K562 (cell line): ENCODE measurements at regions not wholly inside any gene's neighbourhood (a gene's known extent, or its start where the extent isn't known, plus 50 kb on each side); places are given as distances from the start of the nearest gene placed in this dataset.

Experiments used
- ATAC-seq: fragments of 200-7000 bp; cut with Tn5 transposase; 3 replicates; pipeline ENCODE4 v1.9.1; 2020; ENCODE audit warnings: moderate library complexity
- BruUV-seq: library from RNA; stranded (reverse); fragments of 400-500 nt; replicated peaks from 2 replicates; lab custom pipeline; 2021; lab: Mats Ljungman, UMichigan
- CTCF ChIA-PET: fragments of 300-600 bp; formaldehyde crosslinking; extraction: SDS; loops from one replicate; lab custom pipeline; 2021; ENCODE audit warnings: low intra/inter-chr PET ratio; lab: Yijun Ruan, JAX
- POLR2A ChIA-PET: fragments of 300-600, 350-650 bp; sonication (Branson Sonifier 250); formaldehyde crosslinking; extraction: SDS; loops from one replicate; lab custom pipeline; 2021; ENCODE audit warnings: antibody characterized with exemption, inconsistent platforms; lab: Yijun Ruan, JAX
- DNase-seq, 4 experiments: peaks; one replicate each; pipeline versions ENCODE4 v3.0.0 to v3.0.0-alpha.2; 2011 to 2018; ENCODE audit warnings: low spot score in 3 of 4, mixed read lengths in 3 of 4; ENCODE audit errors: extremely low read depth in 1 of 4
- FAIRE-seq: peaks from 2 replicates; lab custom pipeline; 2011; peaks lifted over from hg19 to GRCh38; lab: Jason Lieb, UNC
- H2AFZ ChIP-seq: 2 replicates; pipeline ENCODE4 v1.6.0; 2011; ENCODE audit warnings: low read depth, low read length, control low read depth, inconsistent platforms
- H3K27ac ChIP-seq: fragments of 200-600 bp; 3 replicates; pipeline ENCODE4 v1.8.0; 2011; ENCODE audit warnings: low read depth, mild to moderate bottlenecking, control low read depth, inconsistent platforms, low read length, moderate library complexity, mixed read lengths; ENCODE audit errors: extremely low read depth
- H3K27me3 ChIP-seq, 2 experiments: fragments of 300-600 bp in 1 of 2; 2 replicates in 1 of 2; 3 replicates in 1 of 2; pipeline versions ENCODE4 v1.6.0 to v1.8.0; 2011; ENCODE audit warnings: inconsistent platforms in 2 of 2, low read length in 2 of 2, mild to moderate bottlenecking in 1 of 2, mixed read lengths in 1 of 2, moderate library complexity in 1 of 2; ENCODE audit not compliant: control insufficient read depth in 2 of 2, insufficient read depth in 2 of 2
- H3K36me3 ChIP-seq: fragments of 300-600 bp; 3 replicates; pipeline ENCODE4 v1.8.0; 2011; ENCODE audit warnings: mild to moderate bottlenecking, low read length, inconsistent platforms; ENCODE audit not compliant: control insufficient read depth, insufficient read depth
- H3K4me1 ChIP-seq, 2 experiments: fragments of 200-600 bp in 1 of 2; replicated peaks in 1 of 2; 2 replicates in 1 of 2; 3 replicates in 1 of 2; pipeline versions ENCODE4 v1.5.1 to v1.8.0; 2011; ENCODE audit warnings: inconsistent platforms in 2 of 2, low read length in 2 of 2, mild to moderate bottlenecking in 1 of 2, mixed read lengths in 1 of 2, moderate library complexity in 1 of 2; ENCODE audit not compliant: control insufficient read depth in 2 of 2, insufficient read depth in 2 of 2
- H3K4me2 ChIP-seq: 2 replicates; pipeline ENCODE4 v1.6.1; 2011; ENCODE audit warnings: low read length, control low read depth, inconsistent platforms, mixed read lengths; ENCODE audit not compliant: insufficient read depth
- H3K4me3 ChIP-seq: fragments of 200-600 bp; sonication (generic), shearing (Covaris generic); 2 replicates; pipeline ENCODE4 v1.5.1; 2016; ENCODE audit warnings: control low read depth, inconsistent platforms
- H3K79me2 ChIP-seq: fragments of 200-600 bp; 3 replicates; pipeline ENCODE4 v1.8.0; 2011; ENCODE audit warnings: low read length, inconsistent platforms; ENCODE audit not compliant: control insufficient read depth, insufficient read depth
- H3K9ac ChIP-seq, 2 experiments: 2 replicates each; pipeline versions ENCODE4 v1.6.0 to v1.6.1; 2011; ENCODE audit warnings: low read depth in 2 of 2, low read length in 2 of 2, control low read depth in 1 of 2, inconsistent platforms in 1 of 2, mild to moderate bottlenecking in 1 of 2, mixed read lengths in 1 of 2; ENCODE audit not compliant: insufficient read depth in 1 of 2
- H3K9me1 ChIP-seq: one replicate; pipeline ENCODE4 v1.6.0; 2011; ENCODE audit warnings: inconsistent platforms, mild to moderate bottlenecking, low read length, moderate library complexity; ENCODE audit not compliant: control insufficient read depth, insufficient read depth
- H3K9me3 ChIP-seq: replicated peaks from 2 replicates; pipeline ENCODE4 v1.5.1; 2011; ENCODE audit warnings: low read depth, low read length, inconsistent platforms; ENCODE audit not compliant: control insufficient read depth, insufficient read depth
- H4K20me1 ChIP-seq: replicated peaks from 2 replicates; pipeline ENCODE4 v1.6.1; 2011; ENCODE audit warnings: low read length, inconsistent platforms, mixed read lengths; ENCODE audit not compliant: control insufficient read depth, insufficient read depth
- ATF4 ChIP-seq: fragments of 450-650 bp; formaldehyde crosslinking; IDR thresholded peaks from 2 replicates; pipeline ENCODE4 v1.4.0; 2022; ENCODE audit warnings: mild to moderate bottlenecking, moderate library complexity
- CHD1 ChIP-seq: fragments of 200-600 bp; sonication (generic); IDR thresholded peaks from one replicate; pipeline ENCODE4 v1.6.1; 2012; ENCODE audit warnings: mild to moderate bottlenecking, moderate library complexity, low read length, inconsistent platforms
- CXXC5 ChIP-seq: fragments of 250-450 bp; sonication (Bioruptor Pico); IDR thresholded peaks from 2 replicates; pipeline ENCODE4 v1.8.0; 2022; ENCODE audit warnings: inconsistent platforms, mild to moderate bottlenecking, moderate library complexity
- E2F3 ChIP-seq: fragments of 250-450 bp; sonication (Bioruptor Pico); IDR thresholded peaks from 2 replicates; pipeline ENCODE4 v1.4.0; 2020; ENCODE audit warnings: mild to moderate bottlenecking
- EP300 ChIP-seq: IDR thresholded peaks from 2 replicates; pipeline ENCODE4 v1.6.1; 2012; ENCODE audit warnings: low read length, improper control_type of control experiment
- EP400 ChIP-seq: fragments of 450-650 bp; IDR thresholded peaks from 2 replicates; pipeline ENCODE4 v1.6.1; 2017; ENCODE audit warnings: antibody characterized with exemption, mild to moderate bottlenecking, moderate library complexity
- FOXO4 ChIP-seq: fragments of 450-650 bp; formaldehyde crosslinking; IDR thresholded peaks from 2 replicates; pipeline ENCODE4 v1.4.0; 2020; ENCODE audit warnings: mild to moderate bottlenecking, moderate library complexity
- HDAC8 ChIP-seq: fragments of 450-650 bp; IDR thresholded peaks from 2 replicates; pipeline ENCODE4 v1.6.1; 2016; ENCODE audit warnings: mild to moderate bottlenecking, missing genetic modification characterization, moderate library complexity, missing compliant biosample characterization
- KLF10 ChIP-seq: fragments of 250-450 bp; sonication (Bioruptor Pico); IDR thresholded peaks from 2 replicates; pipeline ENCODE4 v1.6.1; 2021; ENCODE audit warnings: matching md5 sums
- PHF20 ChIP-seq: fragments of 450-650 bp; IDR thresholded peaks from 2 replicates; pipeline ENCODE4 v1.6.1; 2018; ENCODE audit not compliant: partially characterized antibody
- POLR2H ChIP-seq: IDR thresholded peaks from 2 replicates; pipeline ENCODE4 v1.6.1; 2016; ENCODE audit warnings: missing genetic modification characterization, low read depth, mild to moderate bottlenecking, control low read depth, missing compliant biosample characterization, moderate library complexity
- RNF2 ChIP-seq: sonication (generic); IDR thresholded peaks from 2 replicates; pipeline ENCODE4 v1.6.1; 2016
- STAT5A ChIP-seq: IDR thresholded peaks from 2 replicates; pipeline ENCODE4 v1.6.1; 2012; ENCODE audit warnings: low read length, inconsistent platforms, borderline replicate concordance
- TEAD4 ChIP-seq, 2 experiments: sonication (generic) in 1 of 2; formaldehyde crosslinking in 1 of 2; IDR thresholded peaks; 2 replicates each; pipeline versions ENCODE4 v1.6.1 to v1.8.0; 2012 to 2022; ENCODE audit warnings: borderline replicate concordance in 1 of 2, inconsistent platforms in 1 of 2, low read length in 1 of 2, mild to moderate bottlenecking in 1 of 2, missing genetic modification reagents in 1 of 2
- THRB ChIP-seq: fragments of 450-650 bp; formaldehyde crosslinking; conservative IDR thresholded peaks from 2 replicates; pipeline ENCODE4 v1.4.0; 2022; ENCODE audit warnings: mild to moderate bottlenecking, missing genetic modification characterization
- ZFPM2 ChIP-seq: fragments of 250-450 bp; sonication (Bioruptor Pico); IDR thresholded peaks from 2 replicates; pipeline ENCODE4 v1.5.1; 2022; ENCODE audit warnings: mild to moderate bottlenecking
- ZNF134 ChIP-seq: fragments of 250-450 bp; sonication (Bioruptor Pico); conservative IDR thresholded peaks from 2 replicates; pipeline ENCODE4 v1.4.0; 2020
- ZNF23 ChIP-seq: fragments of 250-450 bp; sonication (Bioruptor Pico); IDR thresholded peaks from 2 replicates; pipeline ENCODE4 v1.4.0; 2020; ENCODE audit warnings: mild to moderate bottlenecking
- ZNF232 ChIP-seq: sonication (generic); formaldehyde crosslinking; IDR thresholded peaks from 2 replicates; pipeline ENCODE4 v1.8.0; 2022; ENCODE audit warnings: mild to moderate bottlenecking, missing genetic modification reagents
- ZNF395 ChIP-seq: fragments of 200-800 bp; sonication (Bioruptor generic); IDR thresholded peaks from 2 replicates; pipeline ENCODE4 v1.6.1; 2017; ENCODE audit warnings: missing genetic modification characterization, missing compliant biosample characterization
- WGBS: fragments of 100-300 bp; shearing (Covaris generic); methylation state at CpG from one replicate; pipeline ENCODE4 v1.1.6; 2016; ENCODE audit warnings: low coverage, mixed read lengths; ENCODE audit not compliant: insufficient coverage; ENCODE audit errors: missing lambda C conversion rate; 5-methylcytosine and 5-hydroxymethylcytosine counted together
- in situ Hi-C: fragments of 300-500 bp; cut with MboI; formaldehyde crosslinking; loops from 4 replicates; pipeline ENCODE4 v1.15.0; 2018; ENCODE audit warnings: inconsistent platforms, mixed read lengths
- intact Hi-C: fragments of 100-400 bp; cut with micrococcal nuclease; formaldehyde crosslinking; loops from 2 replicates; pipeline ENCODE4 v1.14.2; 2022

- intact Hi-C loops (no loop called here), in situ Hi-C loops (loop anchor here (25.0 kb wide), 1 partner anchor 290 kb away; no protein-coding TSS in a partner anchor)
- Histone ChIP-seq H3K36me3 (no peaks in the 10 kb centered on the region), H3K27me3 (no peaks in the 10 kb centered on the region), H3K79me2 (no peaks in the 10 kb centered on the region), H2AFZ (peak overlapping the region; percentile 74), H3K9me1 (no peaks in the 10 kb centered on the region), H3K9ac (no peak overlapping the region), H3K4me1 (peaks cover 0 to 5% of the 10 kb centered on the region in 2 experiments; a peak in 1 of 5 replicates), H3K4me2 (no peak overlapping the region), H3K4me3 (no peak overlapping the region), H3K27ac (no peak overlapping the region), H4K20me1 (no peaks in the 10 kb centered on the region), H3K9me3 (no peaks in the 10 kb centered on the region)
- ATAC-seq, result peak; percentile 76
- no TSS peak for BruUV-seq
- ChIA-PET CTCF (no interaction called here), POLR2A (no interaction called here)
- DNase-seq, result no peak
- WGBS, result 2% methylated on average over 5 of the region's 5 CpGs
- no peak for FAIRE-seq
- no peak for TF ChIP-seq EP400
- no peak for TF ChIP-seq KLF10 (CRISPR knock-in tag)
- TF ChIP-seq THRB (CRISPR knock-in tag), result peak; percentile 63; the same call in 1 of the 2 replicates
- TF ChIP-seq ZFPM2 (CRISPR knock-in tag), result no peak
- TF ChIP-seq ZNF23, result no peak
- TF ChIP-seq ZNF134, result no peak
- TF ChIP-seq E2F3 (CRISPR knock-in tag), result peak; percentile 68; the same call in 1 of the 2 replicates
- TF ChIP-seq CHD1, result no peak
- TF ChIP-seq ZNF232 (CRISPR knock-in tag), result no peak
- peak; percentile 78 for TF ChIP-seq HDAC8
- TF ChIP-seq POLR2H, result no peak
- TF ChIP-seq PHF20, result no peak
- TF ChIP-seq STAT5A, result no peak
- no peak for TF ChIP-seq TEAD4 (IDR thresholded peaks at IDR 0.05; ENCODE audit: low read length)
- no peak for TF ChIP-seq TEAD4 (CRISPR knock-in tag; IDR thresholded peaks at IDR 0.05; ENCODE audit: borderline replicate concordance)
- no peak for TF ChIP-seq FOXO4 (CRISPR knock-in tag)
- TF ChIP-seq CXXC5, result peak; percentile 5; the same call in 1 of the 2 replicates
- TF ChIP-seq EP300, result peak; percentile 60
- TF ChIP-seq ZNF395 (CRISPR knock-in tag), result peak; percentile 78; the same call in 1 of the 2 replicates
- TF ChIP-seq RNF2, result peak; percentile 62; the same call in 1 of the 2 replicates
- TF ChIP-seq ATF4 (CRISPR knock-in tag), result no peak
Measured at GRCh38 chr12:9346866-9347327, 138.7 kb upstream of the PZP start.
